ENCODE measurements at regions not wholly inside any gene's neighbourhood (a gene's known extent, or its start where the extent isn't known, plus 50 kb on each side); places are given as distances from the start of the nearest gene placed in this dataset.
"Not testable (repeated sequence)": the region's sequence is repeated elsewhere in the genome, so short reads cannot be mapped to it uniquely, and the experiment has no call there.

GRCh38 chr19:27884376-27884775 is 1328.6 kb downstream of the UQCRFS1 start:
- H3K4me3 Mint-ChIP-seq, result no peak overlapping the region
- H3K9me3 Mint-ChIP-seq, result peaks cover 15% of the 10 kb centered on the region
- H3K27ac Mint-ChIP-seq, result no peak overlapping the region
- no peaks in the 10 kb centered on the region for H3K4me1 Mint-ChIP-seq
- H3K36me3 Mint-ChIP-seq, result no peaks in the 10 kb centered on the region
- DNase-seq (ENCODE audit: low spot score in 2 of 2) (no peak), ATAC-seq (no peak)

- no peak for DNase-seq (ENCODE audit: low spot score in 2 of 2)
- H3K9me3 Mint-ChIP-seq, result peaks cover 22% of the 10 kb centered on the region
- H3K4me3 Mint-ChIP-seq, result no peak overlapping the region
- no peaks in the 10 kb centered on the region for H3K36me3 Mint-ChIP-seq
- ATAC-seq, result no peak
- H3K4me1 Mint-ChIP-seq, result no peaks in the 10 kb centered on the region
- no peak overlapping the region for H3K27ac Mint-ChIP-seq
These were observed 1331.7 kb downstream of the UQCRFS1 start for GRCh38 chr19:27881213-27881612.

DNA sequence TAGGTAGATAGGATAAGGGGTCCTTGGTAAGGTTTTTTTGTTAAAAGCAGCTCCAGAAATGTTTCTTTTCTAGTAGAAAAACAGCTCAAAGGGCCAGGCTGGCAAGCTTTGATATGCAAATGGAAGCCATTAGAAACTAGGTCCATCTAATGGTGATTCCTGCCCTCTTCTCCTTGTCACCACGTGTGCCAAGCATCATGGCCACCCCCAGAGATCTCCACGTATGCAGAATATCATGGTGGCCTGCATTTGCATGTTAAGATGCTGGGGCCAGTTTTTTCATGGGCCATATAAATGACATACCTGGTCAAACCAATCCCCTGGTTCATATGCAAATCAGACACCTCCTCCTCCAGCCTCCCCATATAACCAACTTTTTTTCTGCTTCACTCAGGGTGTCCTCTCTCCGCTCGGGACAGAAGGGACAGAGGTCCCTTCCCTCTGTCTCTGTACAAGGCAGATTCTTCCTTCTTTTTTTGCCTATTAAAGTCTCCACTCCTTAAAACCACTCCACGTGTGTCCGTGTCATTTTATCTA is 1335.9 kb downstream of the UQCRFS1 start:
- no peak overlapping the region for H3K4me3 Mint-ChIP-seq
- no peak for ATAC-seq
- H3K4me1 Mint-ChIP-seq, result no peaks in the 10 kb centered on the region
- H3K9me3 Mint-ChIP-seq, result peaks cover 21% of the 10 kb centered on the region
- no peaks in the 10 kb centered on the region for H3K36me3 Mint-ChIP-seq
- no peak for DNase-seq (ENCODE audit: low spot score in 2 of 2)
- no peak overlapping the region for H3K27ac Mint-ChIP-seq

DNA sequence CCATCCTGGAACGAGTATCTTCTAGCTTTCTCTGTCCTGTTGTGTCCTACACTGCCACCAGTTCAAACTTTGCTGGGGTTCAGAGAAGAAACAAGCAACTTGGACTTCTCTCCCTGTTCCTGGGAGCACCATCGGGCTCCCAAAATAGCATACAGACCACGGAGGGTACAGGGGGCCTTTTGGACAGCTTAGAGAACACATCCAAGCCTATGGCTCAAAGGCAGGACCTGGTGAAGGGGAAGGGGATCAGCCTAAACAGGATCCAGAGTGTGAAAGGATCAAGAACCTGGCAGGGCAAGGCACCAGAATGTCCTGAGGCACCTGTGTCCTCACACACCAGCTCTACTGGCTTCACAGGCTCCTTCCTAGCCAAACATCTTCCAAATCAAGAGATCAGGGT is 1336.5 kb downstream of the UQCRFS1 start:
- DNase-seq (ENCODE audit: low spot score in 2 of 2), result no peak
- Mint-ChIP-seq H3K27ac (no peak overlapping the region), H3K4me3 (no peak overlapping the region), H3K9me3 (peaks cover 22% of the 10 kb centered on the region), H3K36me3 (no peaks in the 10 kb centered on the region), H3K4me1 (no peaks in the 10 kb centered on the region)
- no peak for ATAC-seq

GRCh38 chr19:27872370-27872769 is 1340.6 kb downstream of the UQCRFS1 start:
- Mint-ChIP-seq H3K4me1 (no peaks in the 10 kb centered on the region), H3K36me3 (no peaks in the 10 kb centered on the region), H3K4me3 (no peak overlapping the region), H3K9me3 (peaks cover 15% of the 10 kb centered on the region), H3K27ac (no peak overlapping the region)
- no peak for DNase-seq (ENCODE audit: low spot score in 2 of 2)
- no peak for ATAC-seq

GRCh38 chr19:27870293-27870692 is 1342.7 kb downstream of the UQCRFS1 start:
- Mint-ChIP-seq H3K4me3 (no peak overlapping the region), H3K27ac (no peak overlapping the region), H3K36me3 (no peaks in the 10 kb centered on the region), H3K9me3 (peaks cover 18% of the 10 kb centered on the region), H3K4me1 (no peaks in the 10 kb centered on the region)
- ATAC-seq (no peak), DNase-seq (ENCODE audit: low spot score in 2 of 2) (no peak)

- ATAC-seq (no peak), DNase-seq (ENCODE audit: low spot score in 2 of 2) (no peak)
- peaks cover 23% of the 10 kb centered on the region for H3K9me3 Mint-ChIP-seq
- no peaks in the 10 kb centered on the region for H3K4me1 Mint-ChIP-seq
- no peak overlapping the region for H3K4me3 Mint-ChIP-seq
- no peaks in the 10 kb centered on the region for H3K36me3 Mint-ChIP-seq
- no peak overlapping the region for H3K27ac Mint-ChIP-seq
These were observed 1344.9 kb downstream of the UQCRFS1 start for GRCh38 chr19:27868007-27868406.

DNA sequence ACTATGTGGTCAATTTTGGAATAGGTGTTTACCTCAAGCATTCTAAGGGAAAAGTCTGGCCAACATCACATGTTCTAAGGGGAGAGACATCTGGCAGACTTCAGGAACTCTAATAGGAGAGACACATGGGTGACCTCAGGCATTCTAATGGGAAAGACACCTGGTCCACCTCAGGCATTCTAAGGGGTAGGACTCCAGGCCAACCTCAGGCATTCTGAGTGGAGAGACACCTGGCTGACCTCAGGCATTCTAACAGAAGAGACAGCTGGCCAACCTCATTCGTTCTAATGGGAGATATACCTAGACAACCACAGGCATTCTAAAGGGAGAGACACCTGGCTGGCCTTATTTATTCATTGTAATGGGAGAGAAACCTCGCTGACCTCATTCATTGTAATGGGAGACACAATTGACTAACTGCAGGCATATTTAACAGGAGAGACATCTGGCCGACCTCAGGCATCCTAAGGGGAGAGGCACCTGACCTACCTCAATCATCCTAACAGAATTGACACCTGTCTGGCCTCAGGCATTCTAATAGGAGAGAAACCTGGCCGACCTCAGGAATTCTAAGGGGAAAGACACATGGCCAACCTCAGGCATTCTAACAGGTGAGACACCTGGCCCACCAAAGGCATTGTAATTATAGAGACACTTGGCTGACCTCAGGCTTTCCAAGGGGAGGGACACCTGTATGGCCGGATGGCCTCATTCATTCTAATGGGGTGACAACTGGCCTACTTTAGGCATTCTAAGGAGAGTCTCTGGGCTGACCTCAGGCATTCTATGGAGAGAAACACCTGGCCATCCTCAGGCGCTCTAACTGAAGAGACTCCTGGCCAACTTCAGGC is 1346.8 kb downstream of the UQCRFS1 start:
- no peak overlapping the region for H3K4me3 Mint-ChIP-seq
- no peaks in the 10 kb centered on the region for H3K36me3 Mint-ChIP-seq
- ATAC-seq, result no peak
- no peak for DNase-seq (ENCODE audit: low spot score in 2 of 2)
- H3K4me1 Mint-ChIP-seq, result no peaks in the 10 kb centered on the region
- H3K27ac Mint-ChIP-seq, result no peak overlapping the region
- H3K9me3 Mint-ChIP-seq, result peaks cover 26% of the 10 kb centered on the region

DNA sequence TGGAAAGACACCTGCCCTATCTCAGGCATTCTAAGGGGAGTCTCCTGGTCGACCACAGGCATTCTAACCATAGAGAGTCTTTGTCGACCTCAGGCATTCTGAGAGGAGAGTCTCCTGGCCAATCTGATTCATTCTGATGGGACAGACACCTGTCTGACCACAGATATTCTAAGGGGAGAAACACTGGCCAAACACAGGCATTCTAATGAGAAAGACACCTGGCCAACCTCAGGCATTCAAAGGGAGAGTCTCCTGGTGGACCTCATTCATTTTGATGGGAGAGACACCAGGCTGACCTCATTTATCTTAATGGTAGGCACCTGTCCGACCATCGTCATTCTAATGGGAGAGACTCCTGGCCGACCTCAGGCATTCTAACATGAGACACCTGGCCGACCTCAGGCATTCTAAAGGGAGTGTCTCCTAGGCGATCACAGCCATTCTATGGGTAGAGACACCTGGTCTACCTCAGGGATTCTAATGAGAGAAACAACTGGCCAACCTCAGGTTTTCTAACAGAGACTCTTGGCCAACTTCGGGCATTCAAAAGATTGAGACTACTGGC is 1351.5 kb downstream of the UQCRFS1 start:
- no peak for DNase-seq (ENCODE audit: low spot score in 2 of 2)
- H3K9me3 Mint-ChIP-seq, result peaks cover 47% of the 10 kb centered on the region
- H3K36me3 Mint-ChIP-seq, result no peaks in the 10 kb centered on the region
- H3K27ac Mint-ChIP-seq, result no peak overlapping the region
- ATAC-seq, result no peak
- no peaks in the 10 kb centered on the region for H3K4me1 Mint-ChIP-seq
- no peak overlapping the region for H3K4me3 Mint-ChIP-seq

DNA sequence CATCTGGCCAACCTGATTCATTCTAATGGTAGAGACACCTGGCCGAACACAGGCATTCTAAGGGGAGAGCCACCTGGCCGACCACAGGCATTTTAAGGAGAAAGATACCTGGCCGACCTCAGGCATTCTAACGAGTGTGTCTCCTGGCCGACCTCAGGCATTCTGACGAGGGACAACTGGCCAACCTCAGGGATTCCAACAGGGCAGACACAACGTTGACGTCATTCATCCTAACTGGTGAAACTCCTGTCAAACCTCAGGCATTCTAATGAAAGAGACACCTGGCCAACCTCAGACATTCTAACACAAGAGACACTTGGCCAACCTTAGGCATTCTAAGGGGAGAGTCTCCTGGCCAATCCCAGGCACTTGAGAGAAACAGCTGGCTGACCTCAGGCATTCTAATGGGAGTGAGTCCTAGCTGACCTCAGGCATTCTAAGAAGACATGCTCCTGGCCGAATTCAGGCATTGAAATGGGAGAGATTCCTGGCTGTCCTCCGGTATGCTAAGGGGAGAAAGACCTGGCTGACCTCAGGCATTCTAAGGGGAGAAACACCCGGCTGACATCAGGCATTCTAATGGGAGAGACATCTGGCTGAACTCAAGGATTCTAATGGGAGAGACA is 1352.5 kb downstream of the UQCRFS1 start:
- no peaks in the 10 kb centered on the region for H3K36me3 Mint-ChIP-seq
- H3K9me3 Mint-ChIP-seq, result peaks cover 47% of the 10 kb centered on the region
- DNase-seq (ENCODE audit: low spot score in 2 of 2), result no peak
- H3K4me1 Mint-ChIP-seq, result no peaks in the 10 kb centered on the region
- no peak overlapping the region for H3K27ac Mint-ChIP-seq
- ATAC-seq, result no peak
- H3K4me3 Mint-ChIP-seq, result no peak overlapping the region

- DNase-seq (ENCODE audit: low spot score in 2 of 2), result no peak
- no peak overlapping the region for H3K4me3 Mint-ChIP-seq
These were observed 1353.3 kb downstream of the UQCRFS1 start for GRCh38 chr19:27859689-27860088.

DNA sequence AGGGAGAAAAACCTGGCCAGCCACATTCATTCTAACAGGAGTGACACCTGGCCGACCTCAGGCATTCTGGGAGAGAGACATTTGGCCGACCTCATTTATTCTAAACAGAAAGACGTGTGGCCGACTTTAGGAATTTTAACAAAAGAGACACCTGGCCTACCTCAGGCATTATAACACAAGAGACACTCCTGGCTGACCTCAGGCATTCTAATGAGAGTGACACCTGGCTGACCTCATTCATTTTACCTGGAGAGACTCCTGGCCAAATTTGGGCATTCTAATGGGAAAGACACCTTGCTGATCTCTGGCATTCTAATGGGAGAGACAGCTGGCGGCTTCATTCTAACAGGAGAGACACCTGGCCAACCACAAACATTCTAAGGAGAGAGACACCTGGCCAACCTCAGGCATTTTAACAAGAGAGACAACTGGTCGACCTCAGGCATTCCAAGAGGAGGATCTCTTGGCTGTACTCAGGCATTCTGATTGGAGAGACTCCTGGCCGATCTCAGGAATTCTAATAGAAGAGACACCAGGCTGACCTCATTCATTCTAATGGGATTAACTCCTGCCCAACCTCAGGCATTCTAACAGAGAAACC is 1353.9 kb downstream of the UQCRFS1 start:
- Mint-ChIP-seq H3K9me3 (peaks cover 50% of the 10 kb centered on the region), H3K27ac (no peak overlapping the region), H3K4me3 (no peak overlapping the region), H3K4me1 (no peaks in the 10 kb centered on the region), H3K36me3 (no peaks in the 10 kb centered on the region)
- ATAC-seq (no peak), DNase-seq (ENCODE audit: low spot score in 2 of 2) (no peak)

More at GRCh38 chr19:27859689-27860088, 1353.3 kb downstream of the UQCRFS1 start:
- H3K9me3 Mint-ChIP-seq, result peaks cover 48% of the 10 kb centered on the region
- no peak overlapping the region for H3K27ac Mint-ChIP-seq
- no peaks in the 10 kb centered on the region for H3K4me1 Mint-ChIP-seq
- ATAC-seq, result no peak
- no peaks in the 10 kb centered on the region for H3K36me3 Mint-ChIP-seq

GRCh38 chr19:27852931-27853330 is 1360.0 kb downstream of the UQCRFS1 start:
- DNase-seq (ENCODE audit: low spot score in 2 of 2), result not testable (repeated sequence)

DNA sequence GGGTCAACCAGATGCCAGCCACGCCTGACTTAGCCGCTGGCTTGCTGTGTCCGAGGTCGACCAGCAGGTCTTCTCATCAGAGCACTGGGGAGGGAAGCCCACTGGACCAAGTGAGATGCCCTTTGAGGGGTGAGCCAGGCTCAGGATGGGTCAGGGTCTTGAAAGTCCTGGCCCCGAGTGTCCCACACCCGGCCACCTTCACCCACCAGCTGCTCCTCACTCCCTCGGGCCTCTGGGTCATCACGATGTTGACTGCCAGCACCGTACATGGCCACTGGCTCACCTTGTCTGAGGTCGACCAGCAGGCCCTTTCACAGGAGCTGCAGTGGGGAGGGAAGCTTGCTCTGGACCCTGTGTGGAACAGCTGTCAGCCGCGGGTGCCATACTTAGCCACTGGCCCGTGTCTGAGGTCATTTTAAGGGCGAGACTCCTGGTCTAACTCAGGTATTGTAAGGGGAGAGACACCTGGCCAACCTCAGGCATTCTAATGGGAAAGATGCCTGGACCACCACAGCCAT is 1361.3 kb downstream of the UQCRFS1 start:
- Mint-ChIP-seq H3K9me3 (peaks cover 25% of the 10 kb centered on the region), H3K36me3 (no peaks in the 10 kb centered on the region), H3K27ac (no peak overlapping the region), H3K4me1 (no peaks in the 10 kb centered on the region), H3K4me3 (no peak overlapping the region)
- DNase-seq (ENCODE audit: low spot score in 2 of 2) (no peak), ATAC-seq (no peak)

More at GRCh38 chr19:27852931-27853330, 1360.0 kb downstream of the UQCRFS1 start:
- ATAC-seq, H3K4me3 Mint-ChIP-seq, H3K4me1 Mint-ChIP-seq, H3K27ac Mint-ChIP-seq, H3K36me3 Mint-ChIP-seq: not testable (repeated sequence)
- peaks cover 28% of the 10 kb centered on the region for H3K9me3 Mint-ChIP-seq

DNA sequence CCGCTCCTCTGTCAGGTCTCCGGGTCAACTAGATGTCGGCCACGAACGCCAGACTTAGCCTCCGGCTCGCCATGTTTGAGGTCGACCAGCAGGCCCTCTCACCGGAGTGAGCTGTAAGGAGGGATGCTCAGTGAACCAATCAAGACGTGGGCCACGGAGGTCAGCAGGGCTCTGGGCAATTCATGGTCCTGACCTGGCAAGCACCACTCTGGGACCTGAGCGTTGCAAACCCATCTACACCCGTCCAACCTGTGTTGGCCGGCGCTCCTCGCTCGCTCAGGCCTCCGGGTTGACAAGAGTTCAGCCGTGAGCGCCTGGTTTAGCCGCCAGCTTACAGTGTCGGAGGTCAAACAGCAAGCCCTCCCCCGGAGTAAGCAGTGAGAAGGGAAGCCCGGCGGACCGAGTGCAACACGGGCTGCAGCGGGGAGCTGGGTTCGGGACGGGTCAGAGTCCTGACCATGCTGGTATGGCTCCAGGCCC is 1361.9 kb downstream of the UQCRFS1 start:
- Mint-ChIP-seq H3K4me3 (no peak overlapping the region), H3K4me1 (no peaks in the 10 kb centered on the region), H3K36me3 (no peaks in the 10 kb centered on the region), H3K27ac (no peak overlapping the region), H3K9me3 (peaks cover 20% of the 10 kb centered on the region)
- ATAC-seq, result no peak
- DNase-seq (ENCODE audit: low spot score in 2 of 2), result no peak
